Epithelial cell of prostate (primary cell): ENCODE measurements at regions not wholly inside any gene's neighbourhood (a gene's known extent, or its start where the extent isn't known, plus 50 kb on each side); places are given as distances from the start of the nearest gene placed in this dataset.

Experiments
- DNase-seq: peaks from one replicate; pipeline ENCODE4 v3.0.0-alpha.2; 2011; ENCODE audit warnings: low read depth, low spot score
- H3K27ac ChIP-seq: fragments of 450-650 bp; 2 replicates; pipeline ENCODE4 v1.5.1; 2017; ENCODE audit warnings: mild to moderate bottlenecking

GRCh38 chr22:48561676-48562075 lies 1266.0 kb downstream of the BRD1 start:
- no peak for DNase-seq
- no peak overlapping the region for H3K27ac ChIP-seq

- H3K27ac ChIP-seq: no peak overlapping the region
- DNase-seq: no peak
These were observed 1266.8 kb downstream of the BRD1 start for GRCh38 chr22:48560836-48561235.

GRCh38 chr22:48560389-48560751 lies 1267.3 kb downstream of the BRD1 start:
- H3K27ac ChIP-seq: no peak overlapping the region
- DNase-seq: no peak

- no peak for DNase-seq
- no peak overlapping the region for H3K27ac ChIP-seq
These were observed 1267.9 kb downstream of the BRD1 start for GRCh38 chr22:48559647-48560388.

- no peak for DNase-seq
These were observed 1268.9 kb downstream of the BRD1 start for GRCh38 chr22:48558606-48559402.

GRCh38 chr22:48558016-48558415 lies 1269.7 kb downstream of the BRD1 start:
- no peak for DNase-seq
- no peak overlapping the region for H3K27ac ChIP-seq

More at GRCh38 chr22:48558606-48559402, 1268.9 kb downstream of the BRD1 start:
- H3K27ac ChIP-seq: no peak overlapping the region

- DNase-seq: no peak
- no peak overlapping the region for H3K27ac ChIP-seq
These were observed 1270.2 kb downstream of the BRD1 start for GRCh38 chr22:48557473-48557872.

- no peak for DNase-seq
- no peak overlapping the region for H3K27ac ChIP-seq
These were observed 1270.9 kb downstream of the BRD1 start for GRCh38 chr22:48556751-48557150.

GRCh38 chr22:48556222-48556621 lies 1271.5 kb downstream of the BRD1 start:
- DNase-seq: no peak
- H3K27ac ChIP-seq: no peak overlapping the region

GRCh38 chr22:48555606-48556005 lies 1272.1 kb downstream of the BRD1 start:
- no peak for DNase-seq

GRCh38 chr22:48554893-48555572 lies 1272.6 kb downstream of the BRD1 start:
- H3K27ac ChIP-seq: no peak overlapping the region
- DNase-seq: no peak

More at GRCh38 chr22:48555606-48556005, 1272.1 kb downstream of the BRD1 start:
- H3K27ac ChIP-seq: no peak overlapping the region

GRCh38 chr22:48553694-48554308 lies 1273.9 kb downstream of the BRD1 start:
- H3K27ac ChIP-seq: no peak overlapping the region
- no peak for DNase-seq

- no peak for DNase-seq
- no peak overlapping the region for H3K27ac ChIP-seq
These were observed 1274.6 kb downstream of the BRD1 start for GRCh38 chr22:48553119-48553518.

GRCh38 chr22:48551716-48552268 lies 1275.9 kb downstream of the BRD1 start:
- H3K27ac ChIP-seq: no peak overlapping the region
- DNase-seq: no peak

- DNase-seq: no peak
- H3K27ac ChIP-seq: no peak overlapping the region
These were observed 1276.6 kb downstream of the BRD1 start for GRCh38 chr22:48551061-48551460.

GRCh38 chr22:48548391-48548790 lies 1279.3 kb downstream of the BRD1 start:
- no peak overlapping the region for H3K27ac ChIP-seq
- no peak for DNase-seq

- no peak overlapping the region for H3K27ac ChIP-seq
- no peak for DNase-seq
These were observed 1279.7 kb downstream of the BRD1 start for GRCh38 chr22:48547971-48548370.

GRCh38 chr22:48546653-48547424 lies 1280.8 kb downstream of the BRD1 start:
- H3K27ac ChIP-seq: no peak overlapping the region
- no peak for DNase-seq

- no peak overlapping the region for H3K27ac ChIP-seq
- no peak for DNase-seq
These were observed 1281.7 kb downstream of the BRD1 start for GRCh38 chr22:48545987-48546386.
